ENCODE measurements at regions not wholly inside any gene's neighbourhood (a gene's known extent, or its start where the extent isn't known, plus 50 kb on each side); places are given as distances from the start of the nearest gene placed in this dataset.
"Not testable (repeated sequence)": the region's sequence is repeated elsewhere in the genome, so short reads cannot be mapped to it uniquely, and the experiment has no call there.

DNA sequence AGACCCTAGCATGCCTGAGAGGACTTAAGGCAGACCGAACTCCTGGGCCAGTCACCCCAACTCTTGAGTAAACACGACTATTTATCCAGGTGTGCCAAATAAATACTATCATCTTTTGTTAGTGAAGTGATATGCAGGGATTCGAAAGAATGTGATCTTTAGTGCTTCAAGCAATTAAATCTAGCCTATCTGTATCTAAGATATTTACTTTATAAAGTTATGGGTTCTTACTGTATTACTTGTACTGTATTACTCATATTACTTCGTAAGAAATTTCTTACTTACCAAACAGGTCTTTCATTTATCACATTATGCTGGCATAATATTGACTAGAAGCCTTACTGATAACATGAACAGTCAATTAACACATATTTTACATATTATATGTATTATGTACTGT lies 211.6 kb upstream of the NECTIN3 start:
- DNase-seq = no peak

DNA sequence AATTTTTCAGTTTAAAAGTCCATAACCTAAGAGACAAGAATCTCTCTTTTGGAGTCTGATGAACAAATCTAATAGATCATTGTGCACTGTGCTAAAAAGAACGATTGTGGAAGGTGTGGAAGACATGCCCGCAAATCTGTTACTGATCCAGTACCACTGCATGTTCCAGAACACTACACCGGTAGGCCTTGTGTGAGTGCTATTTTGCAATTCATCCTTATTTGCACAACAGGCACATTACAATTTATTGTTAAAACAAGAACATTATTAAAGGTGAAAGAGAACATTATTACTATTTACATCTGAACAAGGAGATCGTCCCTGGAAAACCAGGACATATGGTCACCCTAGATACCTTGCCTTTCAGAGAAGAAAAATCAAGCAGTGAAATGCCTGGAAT lies 205.7 kb upstream of the NECTIN3 start:
- DNase-seq = no peak

DNA sequence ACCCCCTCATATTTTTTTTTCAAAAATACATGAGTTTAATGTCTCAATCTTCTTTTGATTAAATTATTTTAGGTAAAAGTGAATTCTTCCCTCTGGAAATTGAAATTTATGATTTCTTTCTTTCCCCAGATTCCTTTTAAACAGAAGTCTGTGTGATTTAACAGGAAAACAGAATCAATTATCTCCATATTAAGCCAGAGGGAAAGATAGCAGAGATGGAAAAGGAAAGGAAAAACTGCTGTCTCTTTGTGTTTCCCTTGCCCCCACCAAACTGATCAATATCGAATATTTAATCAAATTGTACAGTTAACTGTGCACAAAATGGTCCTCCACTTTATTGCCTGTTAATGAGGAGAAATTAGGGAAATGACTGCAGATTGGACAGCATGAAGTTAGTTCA lies 203.5 kb upstream of the NECTIN3 start:
- DNase-seq = no peak

DNA sequence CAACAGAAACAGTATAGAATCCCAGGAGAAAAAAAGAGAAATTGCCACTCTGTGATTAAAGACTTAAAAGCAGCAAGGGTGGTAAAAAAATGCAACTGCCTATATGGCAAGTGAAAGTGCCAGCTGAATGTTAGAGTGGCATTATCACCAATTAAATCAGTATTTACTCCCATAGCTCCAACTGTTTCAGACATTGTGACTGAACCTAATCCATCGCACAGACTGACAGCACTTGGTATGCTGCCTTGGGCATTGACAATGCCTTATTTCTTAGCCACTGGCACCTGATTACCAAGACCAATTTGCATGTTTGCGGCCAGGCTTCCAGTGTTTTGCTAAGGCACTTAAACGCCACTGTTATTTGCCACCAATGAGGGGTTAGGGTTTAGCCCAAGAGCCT lies 201.9 kb upstream of the NECTIN3 start:
- DNase-seq = no peak

DNA sequence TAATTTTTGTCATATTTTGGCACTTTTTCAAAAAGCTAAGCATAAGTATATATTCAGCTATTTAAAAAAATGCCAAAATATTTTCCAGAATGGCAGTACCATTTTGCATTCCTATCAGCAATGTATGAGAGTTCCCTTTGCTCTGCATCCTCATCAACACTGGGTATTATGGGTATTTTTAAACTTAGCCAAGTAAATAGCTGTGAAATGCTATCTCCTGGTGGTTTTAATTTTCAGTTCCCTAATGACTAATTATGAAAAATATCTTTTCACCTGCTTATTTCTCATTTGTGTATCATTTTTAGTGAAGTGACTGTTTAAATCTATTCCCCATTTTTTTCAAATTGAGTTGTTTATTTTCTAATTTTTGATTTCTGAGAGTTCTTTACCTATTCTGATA lies 199.7 kb upstream of the NECTIN3 start:
- no peak for DNase-seq

DNA sequence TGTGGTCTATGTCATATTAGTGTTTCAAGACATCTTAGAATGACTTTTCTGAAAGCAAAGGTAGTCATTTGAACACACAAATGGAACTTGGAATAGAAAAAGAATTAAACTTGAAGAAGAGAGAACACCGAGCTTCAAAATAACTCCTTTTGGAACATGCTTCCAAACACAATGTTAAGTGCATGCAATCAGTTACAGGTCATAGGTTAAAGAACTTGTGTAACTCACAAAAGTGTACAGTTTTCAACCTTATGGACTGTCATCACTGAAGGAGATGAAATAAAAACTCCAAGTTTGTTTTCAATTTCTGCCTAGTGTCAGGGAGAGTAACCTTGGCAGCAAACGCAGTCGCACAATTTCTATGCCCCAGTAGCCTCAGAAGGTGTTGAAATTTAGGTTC lies 192.9 kb upstream of the NECTIN3 start:
- DNase-seq = no peak

DNA sequence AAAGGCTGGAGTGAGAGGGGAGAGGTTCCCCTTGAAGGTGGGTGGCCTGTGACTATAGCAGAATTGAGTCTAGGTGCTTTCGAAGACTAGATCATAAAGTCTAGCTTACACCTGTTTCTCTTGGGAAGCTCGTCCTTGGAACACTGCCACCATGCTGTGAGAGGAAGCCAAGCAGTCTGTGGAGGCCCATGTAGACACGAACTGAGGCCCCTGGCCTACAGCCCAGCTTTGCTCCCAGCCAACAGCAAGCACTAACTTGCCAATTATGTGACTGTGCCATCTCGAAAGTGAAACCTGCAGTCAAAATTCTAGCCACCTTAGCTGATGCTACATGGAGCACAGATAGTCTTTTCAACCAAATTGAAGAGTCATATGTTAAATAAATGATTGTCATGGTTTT lies 190.5 kb upstream of the NECTIN3 start:
- peak; percentile 15 for DNase-seq

DNA sequence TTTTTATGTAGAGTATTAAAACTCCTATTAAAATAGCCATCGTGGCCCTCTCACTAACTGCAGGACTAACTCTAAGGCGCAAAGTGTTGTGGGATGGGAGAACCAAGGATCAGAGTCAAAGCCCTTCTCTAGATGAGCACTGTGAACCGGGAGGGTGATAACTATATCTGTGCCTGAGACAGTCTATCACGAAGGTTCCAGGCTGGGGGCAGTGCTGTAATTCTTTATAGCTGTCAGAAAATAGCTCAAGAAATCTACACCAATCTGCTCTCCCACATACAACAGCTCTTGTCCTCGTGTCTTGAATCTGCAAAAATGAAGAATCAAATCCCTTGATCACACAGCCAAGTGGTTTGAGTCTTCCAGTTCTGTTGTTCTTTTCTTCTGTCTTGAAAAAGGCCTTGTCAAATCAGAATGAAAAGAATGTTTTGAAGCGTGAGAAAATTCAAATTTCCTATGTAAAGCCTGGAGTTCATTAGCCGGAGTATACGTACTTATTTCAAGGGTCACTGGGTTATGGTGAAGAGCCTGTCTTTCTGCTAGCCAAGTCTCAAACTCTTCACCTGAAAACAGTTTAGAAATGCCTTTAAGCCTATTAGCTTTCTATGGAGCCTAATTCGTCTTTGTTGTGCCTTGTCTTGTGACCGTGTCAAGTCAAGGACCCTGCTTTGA lies 185.3 kb upstream of the NECTIN3 start:
- peak; percentile 38 for DNase-seq

DNA sequence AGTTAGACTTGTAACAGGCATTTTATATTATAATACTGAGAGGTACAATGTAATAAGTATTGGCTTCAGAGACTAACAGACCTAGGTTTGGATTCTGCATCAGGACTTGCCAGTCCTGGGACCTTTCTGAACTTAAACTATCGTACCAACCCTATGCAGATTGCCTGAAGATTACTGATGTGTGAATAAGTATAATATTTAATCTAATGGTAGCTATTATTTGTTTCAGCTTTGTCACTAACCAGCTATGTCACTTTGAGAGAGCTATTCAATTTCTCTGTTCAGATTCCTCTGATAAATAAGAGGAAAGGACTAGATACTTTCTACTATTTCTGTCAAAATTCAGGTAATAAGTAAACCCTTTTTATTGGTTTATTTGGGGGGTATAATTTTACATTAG lies 184.4 kb upstream of the NECTIN3 start:
- no peak for DNase-seq

DNA sequence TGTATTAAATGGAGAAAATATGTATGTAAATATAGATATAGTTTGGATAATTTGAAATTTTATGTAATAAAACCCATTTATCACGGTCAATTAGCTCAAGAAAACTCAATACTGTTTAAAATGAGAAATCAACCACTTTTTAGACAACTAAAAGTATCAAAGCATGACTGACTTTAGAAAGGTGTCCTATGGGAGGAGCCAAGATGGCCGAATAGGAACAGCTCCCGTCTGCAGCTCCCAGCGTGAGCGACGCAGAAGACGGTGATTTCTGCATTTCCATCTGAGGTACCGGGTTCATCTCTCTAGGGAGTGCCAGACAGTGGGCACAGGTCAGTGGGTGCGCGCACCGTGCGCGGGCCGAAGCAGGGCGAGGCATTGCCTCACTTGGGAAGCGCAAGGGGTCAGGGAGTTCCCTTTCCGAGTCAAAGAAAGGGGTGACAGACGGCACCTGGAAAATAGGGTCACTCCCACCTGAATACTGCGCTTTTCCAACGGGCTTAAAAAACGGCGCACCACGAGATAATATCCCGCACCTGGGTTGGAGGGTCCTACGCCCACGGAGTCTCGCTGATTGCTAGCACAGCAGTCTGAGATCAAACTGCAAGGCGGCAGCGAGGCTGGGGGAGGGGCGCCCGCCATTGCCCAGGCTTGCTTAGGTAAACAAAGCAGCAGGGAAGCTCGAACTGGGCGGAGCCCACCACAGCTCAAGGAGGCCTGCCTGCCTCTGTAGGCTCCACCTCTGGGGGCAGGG lies 182.8 kb upstream of the NECTIN3 start:
- not testable (repeated sequence) for DNase-seq

DNA sequence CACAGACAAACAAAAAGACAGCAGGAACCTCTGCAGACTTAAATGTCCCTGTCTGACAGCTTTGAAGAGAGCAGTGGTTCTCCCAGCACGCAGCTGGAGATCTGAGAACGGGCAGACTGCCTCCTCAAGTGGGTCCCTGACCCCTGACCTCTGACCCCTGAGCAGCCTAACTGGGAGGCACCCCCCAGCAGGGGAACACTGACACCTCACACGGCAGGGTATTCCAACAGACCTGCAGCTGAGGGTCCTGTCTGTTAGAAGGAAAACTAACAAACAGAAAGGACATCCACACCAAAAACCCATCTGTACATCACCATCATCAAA lies 182.3 kb upstream of the NECTIN3 start:
- DNase-seq = not testable (repeated sequence)

DNA sequence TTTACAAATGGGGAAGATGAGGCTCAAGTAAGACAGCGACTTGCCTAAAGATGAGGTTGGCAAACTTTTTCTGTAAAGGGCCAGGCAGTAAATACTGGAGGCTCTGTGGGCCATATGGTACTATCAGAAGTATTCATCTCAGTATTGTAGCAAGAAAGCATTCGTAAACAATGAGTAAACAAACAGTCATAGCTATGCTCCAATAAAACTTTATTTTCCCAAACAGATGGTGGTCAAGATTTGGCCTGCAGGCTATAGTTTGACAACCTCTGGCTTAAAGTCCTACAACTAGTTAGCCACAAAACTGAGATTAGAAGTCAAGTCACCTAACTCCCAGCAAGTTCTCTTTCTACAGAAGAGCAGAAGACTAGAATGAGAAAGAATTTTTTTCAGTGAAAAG lies 177.0 kb upstream of the NECTIN3 start:
- DNase-seq = no peak

DNA sequence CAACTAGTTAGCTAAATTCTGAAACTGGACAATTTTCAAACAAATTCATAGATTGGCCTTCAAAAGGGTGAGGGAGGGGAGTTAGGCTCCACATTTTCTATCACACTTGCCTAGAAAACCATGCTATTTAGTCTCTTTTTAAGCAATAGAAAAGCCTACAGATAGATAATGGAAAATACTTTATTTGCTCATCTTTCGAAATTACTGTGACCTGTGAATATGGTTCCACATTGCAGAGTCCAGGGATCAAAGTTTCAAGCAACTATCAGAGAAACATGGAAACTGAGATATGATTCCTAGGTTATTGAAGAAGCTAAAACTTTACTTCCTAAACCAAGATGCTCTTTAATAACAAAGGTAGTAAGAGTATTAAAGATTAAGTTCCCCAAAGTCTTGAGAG lies 176.6 kb upstream of the NECTIN3 start:
- DNase-seq = no peak

DNA sequence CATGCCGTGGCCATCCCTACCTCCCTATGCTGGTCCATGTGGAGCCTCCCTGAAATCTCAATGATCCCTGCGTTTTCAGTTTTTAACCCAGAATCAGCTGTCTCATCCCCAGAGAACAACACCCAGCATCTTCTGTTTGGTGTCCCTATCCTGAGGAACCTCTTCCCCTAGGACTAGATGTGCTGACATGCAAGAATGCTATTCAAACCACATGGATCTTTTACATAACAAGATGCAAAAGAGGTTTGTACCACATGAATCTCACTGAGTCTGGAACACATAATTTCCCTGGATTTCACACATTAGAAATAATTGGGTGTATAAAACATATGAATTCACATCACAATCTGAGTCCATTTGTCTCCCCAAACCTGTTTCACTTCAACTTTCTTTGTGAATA lies 174.6 kb upstream of the NECTIN3 start:
- no peak for DNase-seq

DNA sequence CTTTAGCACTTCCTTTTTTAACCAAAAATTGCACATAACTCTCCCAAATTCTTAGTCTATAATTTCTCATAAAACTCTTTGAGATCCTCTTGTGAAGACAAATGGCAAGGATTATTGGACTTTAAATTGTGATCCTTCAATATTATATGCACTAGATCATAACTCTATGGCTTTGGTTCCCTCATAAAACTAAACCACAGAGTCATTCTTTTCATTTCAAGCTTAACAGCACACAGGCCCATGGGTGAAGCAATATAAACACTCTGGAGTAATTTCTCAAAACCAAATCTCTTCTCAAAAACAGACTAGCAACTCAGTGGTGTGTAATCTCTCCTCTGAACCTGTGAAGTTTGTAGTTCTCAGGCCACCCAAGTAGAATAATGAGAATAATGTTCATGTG lies 171.0 kb upstream of the NECTIN3 start:
- DNase-seq = peak; percentile 91

DNA sequence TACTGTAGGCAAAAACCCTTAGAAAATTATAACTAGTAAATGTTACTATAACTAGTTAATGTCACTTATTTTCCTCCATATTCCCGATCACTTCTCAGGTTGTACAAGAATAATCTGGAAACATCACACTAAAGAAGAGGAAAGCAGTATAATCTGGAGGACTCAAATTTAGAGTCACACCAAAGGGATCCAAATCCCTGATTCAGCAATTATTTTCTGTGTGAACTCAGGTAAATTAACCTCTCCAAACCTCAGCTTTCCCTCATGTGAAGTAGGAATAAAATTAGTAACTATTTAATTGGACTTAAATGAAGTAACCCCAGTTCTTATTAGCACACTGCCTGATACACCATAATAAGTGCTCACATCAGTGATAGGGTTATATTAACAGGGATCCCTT lies 170.1 kb upstream of the NECTIN3 start:
- DNase-seq = no peak

DNA sequence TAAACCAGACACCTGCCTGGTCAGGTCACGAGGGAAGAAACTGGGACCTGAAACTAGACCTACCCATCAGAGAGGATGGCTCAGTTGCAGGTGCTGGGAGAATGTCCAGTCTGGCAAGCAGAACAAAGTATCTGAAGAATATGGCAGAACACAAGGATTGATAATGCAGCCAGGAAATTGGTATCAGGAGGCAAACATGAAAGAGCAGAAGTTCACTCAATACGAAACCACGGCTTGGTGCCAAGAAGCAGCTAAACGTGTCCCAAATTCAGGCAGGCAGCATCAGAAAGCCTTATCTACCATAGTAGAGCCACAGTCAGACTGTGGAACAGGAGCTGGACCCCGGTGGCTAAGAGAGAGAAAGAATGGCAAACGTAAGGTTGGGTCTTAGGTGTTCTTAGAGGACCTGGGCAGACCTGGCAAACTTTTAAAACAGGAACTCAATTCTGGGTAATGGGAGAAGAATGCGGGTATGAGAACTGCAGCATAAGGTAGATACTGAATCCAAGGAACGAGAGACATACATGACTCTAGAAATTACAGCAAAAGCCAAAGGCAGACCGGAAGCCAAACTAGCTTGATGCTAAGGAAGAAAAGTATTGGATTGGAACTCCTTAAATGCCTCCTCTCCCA lies 169.0 kb upstream of the NECTIN3 start:
- no peak for DNase-seq

DNA sequence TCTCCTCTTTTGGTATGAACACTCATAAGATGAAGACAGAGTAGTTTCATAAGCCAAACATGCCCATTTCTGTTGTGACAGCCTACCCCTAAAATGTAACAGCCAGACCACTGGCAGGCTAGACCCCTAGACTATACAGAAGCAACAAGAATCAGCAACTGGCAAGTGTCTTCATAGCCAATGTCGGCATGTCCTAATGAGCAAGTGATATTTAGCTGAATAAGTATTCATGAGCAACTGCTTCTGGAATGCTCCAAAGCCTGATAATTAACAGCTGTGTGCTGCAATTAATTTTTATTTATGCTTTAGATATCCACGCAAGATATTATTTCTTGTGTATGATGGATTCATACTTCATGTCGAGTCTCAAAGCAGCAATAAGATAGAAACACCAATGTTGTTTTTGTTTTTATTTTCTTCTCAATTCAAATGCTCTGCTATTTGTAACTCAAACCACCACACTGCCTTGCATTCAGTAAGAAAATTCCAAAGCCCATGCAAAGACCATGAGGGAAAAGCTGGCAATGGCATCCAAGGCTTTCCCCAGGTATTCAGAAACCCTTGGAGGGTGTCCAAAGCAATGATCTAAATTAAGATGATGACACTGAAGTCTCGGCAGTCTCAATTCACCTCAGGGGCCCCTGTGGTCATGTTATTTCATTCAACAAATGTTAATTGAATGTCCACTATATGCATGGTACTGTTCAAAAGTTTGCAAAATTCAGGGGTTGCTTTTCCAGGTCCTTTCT lies 167.7 kb upstream of the NECTIN3 start:
- no peak for DNase-seq

DNA sequence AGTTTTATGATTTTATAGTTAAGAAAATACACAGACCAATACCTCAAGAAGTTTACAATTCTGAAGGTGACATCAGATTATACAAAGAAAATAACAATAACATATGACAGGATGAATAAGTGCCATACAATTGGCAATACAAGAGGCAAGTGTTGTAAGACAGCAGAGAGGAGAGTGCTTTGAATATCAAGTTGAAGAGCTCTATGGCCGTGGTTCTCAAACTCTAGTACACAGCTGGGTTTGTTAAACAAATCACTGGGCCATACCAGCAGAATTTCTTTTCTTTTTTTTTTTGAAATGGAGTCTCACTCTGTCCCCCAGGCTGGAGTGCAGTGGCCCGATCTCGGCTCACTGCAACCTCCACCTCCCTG lies 167.1 kb upstream of the NECTIN3 start:
- no peak for DNase-seq

DNA sequence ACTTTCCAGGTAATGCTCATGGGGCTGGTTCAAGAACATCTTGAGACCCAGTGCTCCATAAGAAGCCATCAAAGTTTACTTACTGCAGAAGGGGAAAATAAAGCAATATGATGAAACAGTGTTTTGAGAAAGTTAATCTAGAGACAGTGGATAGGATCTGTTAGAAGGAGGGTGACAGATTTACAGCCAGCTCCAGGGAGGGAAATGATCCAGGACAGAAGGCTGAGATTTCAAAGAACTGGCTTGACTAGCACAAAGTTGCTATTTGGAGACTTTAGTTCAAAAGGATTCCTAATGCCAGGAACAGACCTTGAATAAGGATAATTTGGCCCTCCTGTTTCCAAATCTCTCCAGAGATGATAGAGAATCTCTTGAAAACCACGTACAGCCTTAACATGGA lies 166.5 kb upstream of the NECTIN3 start:
- no peak for DNase-seq

DNA sequence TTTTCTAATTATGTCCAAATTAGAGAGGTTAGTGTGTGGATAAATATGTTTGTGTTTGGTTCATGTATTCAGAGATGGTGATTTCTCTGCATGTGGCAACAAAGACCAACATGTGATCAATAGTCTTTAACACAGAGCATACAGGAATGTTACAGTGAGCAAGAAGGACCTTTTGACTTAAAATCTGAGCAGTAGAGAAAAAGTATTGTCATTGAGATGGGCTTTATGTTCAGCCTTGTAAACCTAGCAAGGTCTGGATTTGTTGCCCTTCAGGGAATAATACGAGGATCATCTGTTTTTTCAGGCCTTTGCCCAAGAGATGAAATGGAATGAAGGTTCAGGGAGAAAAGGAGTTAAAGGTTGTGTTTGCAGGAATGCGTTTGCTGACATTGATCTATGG lies 161.8 kb upstream of the NECTIN3 start:
- no peak for DNase-seq

DNA sequence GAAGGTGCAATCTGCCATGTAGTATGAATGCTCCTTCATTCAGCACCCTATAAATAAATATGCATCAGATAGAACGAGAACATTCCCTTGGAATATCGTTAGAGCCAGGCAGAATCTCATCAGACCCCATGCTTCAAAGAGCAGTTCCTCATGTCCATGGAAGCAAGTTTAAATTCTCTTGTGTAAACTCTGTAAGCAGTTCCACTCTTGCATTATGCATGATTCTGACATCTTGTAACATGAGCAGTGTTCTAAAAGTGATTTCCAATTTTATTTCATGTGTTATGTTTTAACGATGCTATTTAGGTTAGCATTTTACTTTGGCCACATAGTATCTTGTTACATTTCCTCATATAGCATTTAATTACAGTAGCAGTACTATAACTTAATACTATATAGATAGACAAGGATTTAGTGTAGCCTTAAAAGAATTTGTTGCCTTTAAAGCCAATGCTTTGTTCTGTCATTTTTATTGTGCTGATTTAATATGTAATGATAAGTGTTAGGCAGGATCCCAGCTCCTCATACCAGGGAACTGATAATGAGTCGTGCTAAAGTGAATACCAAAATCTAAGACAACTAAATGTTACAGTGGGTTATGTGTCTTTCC lies 161.2 kb upstream of the NECTIN3 start:
- DNase-seq = peak; percentile 66

DNA sequence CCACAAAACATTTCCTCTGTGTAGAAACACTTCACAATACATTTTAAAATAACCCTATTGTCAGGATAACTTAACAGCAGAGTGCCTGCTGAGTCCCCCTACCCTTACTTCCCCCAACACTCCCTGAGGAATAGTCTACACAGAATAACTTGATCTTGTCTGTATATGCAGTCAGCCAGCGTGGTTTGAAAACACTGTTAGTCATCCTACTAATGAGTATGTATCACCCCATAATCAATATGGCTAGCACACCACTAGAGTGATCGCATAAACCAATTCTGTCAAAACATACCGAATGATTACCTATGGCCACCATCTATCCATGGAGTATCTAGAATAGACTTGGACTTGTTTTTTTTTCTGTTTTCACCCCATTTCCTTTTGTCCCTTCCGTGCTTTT lies 152.7 kb upstream of the NECTIN3 start:
- no peak for DNase-seq

DNA sequence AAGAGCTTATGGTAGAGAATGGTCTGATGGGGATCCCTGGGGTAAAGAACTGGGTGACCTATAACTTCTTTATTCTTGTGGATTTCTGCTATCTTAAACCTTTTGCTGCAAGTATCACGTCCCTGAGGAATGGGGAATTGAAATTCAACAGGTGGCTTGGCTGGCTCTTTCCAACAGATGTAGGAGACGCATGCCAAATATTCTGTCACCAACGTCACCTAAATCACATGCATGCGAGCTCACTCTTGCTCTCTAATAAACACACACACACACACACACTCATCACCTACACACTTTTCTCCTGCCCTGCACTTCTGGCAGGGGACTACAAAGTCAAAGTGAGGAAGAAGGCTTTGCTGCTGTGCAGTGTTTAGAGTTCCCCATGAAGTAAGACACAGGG lies 145.8 kb upstream of the NECTIN3 start:
- no peak for DNase-seq
